Hippocampal formation (tissue), 2 donors: ENCODE measurements at regions not wholly inside any gene's neighbourhood (a gene's known extent, or its start where the extent isn't known, plus 50 kb on each side); places are given as distances from the start of the nearest gene placed in this dataset.
"Not testable (repeated sequence)": the region's sequence is repeated elsewhere in the genome, so short reads cannot be mapped to it uniquely, and the experiment has no call there.

Source experiments
- DNase-seq, 2 donors: peaks; one replicate each; lab custom pipeline; 2025; lab: John Stamatoyannopoulos, UW

DNA sequence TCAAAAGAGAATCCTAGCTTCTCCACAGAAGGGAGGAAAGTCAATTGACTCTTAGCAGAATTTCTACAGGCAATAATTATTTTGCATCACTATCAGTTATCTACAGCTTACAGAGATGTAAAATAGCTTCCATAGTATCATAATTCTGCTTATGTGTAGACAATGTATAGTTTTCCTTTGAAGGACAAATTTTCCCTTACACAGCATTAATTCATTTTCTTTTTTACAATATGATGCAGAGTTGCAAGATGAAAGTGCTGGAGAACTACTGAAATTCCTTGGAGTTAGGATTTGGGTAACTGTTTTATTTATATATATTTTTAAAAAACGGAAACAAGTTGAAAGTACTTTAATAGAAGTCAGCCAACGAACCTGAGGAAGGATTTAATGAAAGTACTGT is 111.0 kb upstream of the CPHXL start:
- no peak for DNase-seq

DNA sequence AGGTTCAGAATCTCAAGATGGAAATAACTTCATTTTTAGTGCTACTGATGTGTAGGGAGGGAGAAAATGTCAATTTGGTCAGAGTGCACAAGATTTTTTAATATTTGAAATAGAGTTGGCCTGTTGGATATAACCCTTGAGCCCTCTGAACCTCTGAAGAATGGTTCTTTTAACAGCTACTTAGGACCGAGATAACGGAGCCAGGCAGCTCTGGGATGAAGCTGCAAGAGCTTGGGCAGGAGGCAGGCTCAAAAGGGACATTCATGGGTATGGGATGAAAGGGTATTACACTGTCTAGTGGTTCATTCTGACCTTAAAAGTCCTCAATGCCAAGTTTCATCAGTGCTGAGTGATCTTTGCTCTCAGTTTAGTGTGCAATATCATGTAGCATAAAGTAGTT is 111.4 kb upstream of the CPHXL start:
- no peak for DNase-seq

DNA sequence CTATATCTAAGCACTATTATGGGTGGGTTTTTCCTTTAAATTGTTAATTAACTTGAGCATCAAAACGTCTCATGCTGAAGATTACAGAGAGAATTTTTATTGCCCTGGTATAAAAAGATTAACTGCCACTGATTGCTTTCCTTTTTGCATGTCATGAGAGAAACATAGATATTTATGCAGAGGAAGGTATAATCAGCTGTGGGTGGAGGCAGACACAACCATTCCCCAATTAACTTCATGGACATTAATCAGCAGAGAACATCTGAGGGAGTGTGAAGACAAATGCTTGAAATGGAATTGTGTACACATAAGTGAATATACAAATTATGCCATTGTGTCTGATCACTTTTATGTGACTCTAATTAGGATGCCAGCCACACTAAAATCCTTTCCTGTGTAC is 115.2 kb upstream of the CPHXL start:
- DNase-seq = no peak

GRCh38 chr16:75847172-75847571 is 120.9 kb upstream of the CPHXL start:
- no peak for DNase-seq

- no peak for DNase-seq
Measured at GRCh38 chr16:75854152-75854551, 127.9 kb upstream of the CPHXL start.

DNA sequence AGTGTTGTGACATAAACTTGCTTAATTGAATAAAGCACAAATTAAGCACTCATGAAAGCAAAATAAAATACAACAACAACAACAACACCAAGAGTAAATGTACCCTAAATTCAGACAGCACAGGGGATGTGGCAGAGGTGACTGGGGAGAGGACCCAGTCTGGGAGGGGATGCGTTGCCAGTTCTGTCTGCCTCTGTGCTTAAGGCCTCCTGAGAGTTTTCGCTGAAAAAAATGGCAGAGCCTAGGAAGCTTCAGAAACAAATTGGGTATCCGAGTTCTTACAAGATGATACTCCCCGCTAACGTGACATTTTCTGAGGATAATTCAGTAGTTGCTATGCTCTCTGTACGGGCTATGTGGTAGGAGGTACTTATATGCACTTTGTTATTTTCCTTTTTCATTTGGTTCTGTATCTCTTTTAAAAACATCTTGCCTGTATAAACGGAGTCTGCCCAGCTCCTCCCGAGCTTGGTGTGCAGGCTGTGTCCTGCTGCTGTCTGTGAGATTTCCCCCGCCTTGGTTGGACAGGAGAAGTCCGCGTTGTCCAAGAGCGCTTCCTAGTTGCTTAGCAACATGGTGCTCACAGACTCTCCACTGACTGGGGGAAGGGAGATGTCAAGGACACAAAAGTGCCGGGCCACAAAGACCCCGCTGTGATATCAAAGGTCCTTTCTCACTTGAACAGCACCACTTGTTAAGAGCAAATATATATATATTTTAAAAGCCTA is 134.2 kb upstream of the CPHXL start:
- DNase-seq = peak; percentile 73 to 75

DNA sequence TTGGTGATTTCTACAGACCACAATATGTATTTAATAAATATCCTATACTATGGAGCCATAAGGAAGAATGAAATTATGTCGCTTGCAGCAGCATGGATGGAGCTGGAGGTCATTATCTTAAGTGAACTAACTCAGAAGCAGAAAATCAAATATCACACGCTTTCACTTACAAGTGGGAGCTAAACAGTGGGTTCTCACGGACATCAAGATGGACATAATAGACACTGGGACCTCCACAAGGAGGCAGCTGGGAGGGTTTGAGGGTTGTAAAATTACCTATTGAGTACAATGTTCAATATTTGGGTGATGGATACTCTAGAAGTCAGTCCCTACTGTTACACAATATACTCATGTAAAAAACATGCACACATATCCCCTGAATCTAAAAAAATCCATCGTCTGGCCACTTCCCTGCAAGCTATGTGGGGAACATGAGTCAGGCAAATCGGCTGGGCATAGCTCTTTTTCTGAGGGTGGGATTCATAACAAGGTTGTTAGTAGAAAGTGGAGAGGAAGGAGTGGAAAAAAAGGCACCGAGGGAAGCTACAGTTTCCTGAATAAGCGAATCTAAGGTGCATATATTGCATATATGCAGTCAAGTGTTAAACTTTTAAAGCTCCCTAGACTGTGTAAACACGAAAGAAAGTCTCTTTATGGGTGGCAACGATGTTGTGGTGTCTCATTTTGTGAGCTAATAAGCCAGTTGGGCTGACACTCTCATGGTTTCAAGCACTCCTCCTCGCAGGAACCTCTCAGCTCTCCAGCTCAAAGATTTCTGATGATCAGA is 135.2 kb upstream of the CPHXL start:
- peak in 1 of 2 donors; percentile 17 for DNase-seq

- DNase-seq = no peak
Measured at GRCh38 chr16:75862098-75862386, 135.8 kb upstream of the CPHXL start.

DNA sequence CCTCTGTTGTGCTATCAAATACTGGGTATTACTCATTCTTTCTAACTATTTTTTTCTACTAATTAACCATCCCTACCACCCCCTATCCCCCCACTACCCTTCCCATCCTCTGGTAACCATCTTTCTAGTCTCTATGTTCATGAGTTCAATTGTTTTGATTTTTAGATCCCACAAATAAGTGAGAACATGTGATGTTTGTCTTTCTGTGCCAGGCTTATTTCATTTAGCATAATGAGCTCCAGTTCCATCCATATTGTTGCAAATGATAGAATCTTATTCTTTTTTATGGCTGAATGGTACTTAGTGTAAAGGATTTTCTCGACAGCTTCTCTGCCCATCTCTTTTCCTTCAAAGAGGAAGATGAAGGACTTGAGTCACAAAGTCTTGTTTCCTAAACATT is 138.0 kb upstream of the CPHXL start:
- DNase-seq = no peak

DNA sequence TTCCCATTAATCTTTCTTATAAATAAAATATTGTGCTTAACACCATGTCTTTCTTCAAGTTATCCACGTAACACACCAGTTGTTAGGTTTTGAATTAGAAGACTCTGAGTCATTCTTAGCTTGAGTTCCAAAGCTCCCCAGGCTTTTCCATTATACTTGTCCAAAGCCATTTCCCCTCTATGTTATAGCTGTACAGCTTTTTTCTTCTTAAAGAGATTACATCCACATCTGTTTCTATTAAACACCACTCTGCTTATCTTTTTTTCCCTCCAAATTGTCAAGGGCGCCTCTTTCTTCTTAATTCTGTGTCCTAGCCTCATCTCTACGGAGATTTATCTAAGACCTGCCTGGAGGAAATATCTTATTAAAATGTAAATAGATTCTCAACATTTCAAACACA is 139.4 kb upstream of the CPHXL start:
- DNase-seq = no peak

DNA sequence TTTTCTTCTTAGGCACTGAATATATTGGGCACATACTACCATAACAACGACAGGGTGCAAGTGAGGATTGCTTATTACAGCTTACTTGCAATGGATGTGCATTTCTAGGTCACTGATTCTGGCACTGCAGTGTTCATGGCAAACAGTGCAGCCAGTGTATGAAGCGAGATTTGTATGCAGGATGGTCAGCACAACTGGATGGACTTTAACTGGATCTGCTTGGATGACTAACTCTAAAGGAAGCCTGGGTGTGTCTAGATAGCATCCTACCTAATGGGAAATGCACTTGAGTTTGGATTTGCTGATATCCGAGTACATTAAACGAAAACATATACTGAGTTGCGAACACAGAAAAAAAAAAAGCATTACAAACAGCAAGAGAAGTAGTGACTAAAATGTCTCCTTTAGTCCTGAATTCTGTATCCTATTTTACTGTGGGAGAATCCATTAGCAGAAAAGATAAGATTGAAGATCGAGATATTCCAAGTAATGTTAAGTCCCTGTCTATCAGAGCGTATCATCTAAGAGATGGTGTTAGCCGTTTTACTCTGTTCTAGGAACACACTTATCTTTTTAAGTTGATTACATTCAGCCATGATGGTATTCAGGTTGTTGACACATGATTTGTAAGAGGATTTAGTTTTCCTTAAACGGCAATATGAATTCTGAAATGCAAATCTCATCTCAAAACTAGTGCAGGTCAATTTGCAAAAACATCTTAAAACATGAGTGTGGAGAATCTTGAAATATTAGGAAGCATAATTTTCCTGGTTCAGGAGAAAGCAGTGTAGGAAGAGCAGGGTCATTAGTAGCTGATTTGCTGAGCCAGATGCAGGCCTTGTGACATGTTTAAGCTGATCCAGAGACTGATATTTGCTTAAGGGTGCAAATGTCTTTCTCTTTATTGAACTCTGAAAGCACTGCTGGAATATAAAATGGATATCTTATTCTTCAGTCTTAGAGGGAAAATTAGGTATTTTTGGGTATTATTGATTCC is 142.6 kb upstream of the CPHXL start:
- DNase-seq = no peak

DNA sequence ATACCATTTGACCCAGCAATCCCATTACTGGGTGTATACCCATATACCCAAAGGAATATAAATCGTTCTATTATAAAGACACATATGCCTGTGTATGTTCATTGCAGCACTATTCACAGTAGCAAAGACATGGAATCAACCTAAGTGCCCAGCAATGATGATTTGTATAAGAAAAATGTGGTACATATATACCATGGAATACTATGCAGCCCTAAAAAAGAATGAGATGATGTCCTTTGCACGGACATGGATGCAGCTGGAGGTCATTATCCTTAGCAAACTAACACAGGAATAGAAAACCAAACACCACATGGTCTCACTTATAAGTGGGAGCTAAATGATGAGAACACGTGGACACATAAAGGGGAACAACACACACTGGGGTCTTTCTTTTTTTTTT is 155.0 kb upstream of the CPHXL start:
- not testable (repeated sequence) for DNase-seq

- DNase-seq = no peak
Measured at GRCh38 chr16:75899163-75899562, 172.9 kb upstream of the CPHXL start.

GRCh38 chr16:75908331-75909117 is 182.2 kb upstream of the CPHXL start:
- no peak for DNase-seq

- DNase-seq = no peak
Measured at GRCh38 chr16:75909746-75910145, 183.5 kb upstream of the CPHXL start.

DNA sequence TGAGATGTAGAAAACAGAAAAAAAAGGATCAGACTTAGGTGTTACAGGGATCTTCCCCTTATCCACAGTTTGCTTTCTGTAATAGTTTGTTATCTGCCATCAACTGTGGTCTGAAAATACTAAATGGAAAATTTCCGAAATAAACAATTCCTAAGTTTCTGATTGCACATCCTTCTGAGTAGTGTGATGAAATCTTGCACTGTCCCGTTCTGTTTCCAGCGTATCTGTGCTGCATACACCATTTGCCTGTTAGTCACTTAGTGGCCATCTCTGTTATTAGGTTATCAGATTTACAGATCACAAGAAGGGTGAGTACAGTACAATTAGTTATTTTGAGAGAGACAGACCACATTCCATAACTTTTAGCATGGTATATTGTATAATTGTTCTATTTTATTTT is 185.6 kb upstream of the CPHXL start:
- DNase-seq = no peak

DNA sequence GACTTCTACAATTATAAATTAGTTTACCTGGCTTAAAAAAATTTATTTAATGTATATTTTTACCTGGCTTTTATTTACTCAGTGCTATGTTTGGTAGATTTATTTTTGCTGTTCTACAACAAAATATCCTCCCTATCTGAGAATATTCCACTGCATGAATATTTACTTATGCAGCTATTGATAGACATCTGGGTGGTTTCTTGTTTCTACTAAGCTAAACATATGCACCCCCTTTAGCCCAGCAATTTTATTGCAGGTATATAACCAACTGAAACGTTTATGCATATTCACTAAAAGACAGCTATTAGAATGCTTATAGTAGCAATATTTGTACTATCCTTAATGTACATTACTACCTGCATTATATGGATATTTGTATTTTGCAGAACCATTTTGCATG is 187.7 kb upstream of the CPHXL start:
- no peak for DNase-seq

- DNase-seq = no peak
Measured at GRCh38 chr16:75916451-75916850, 190.2 kb upstream of the CPHXL start.

GRCh38 chr16:75918109-75918508 is 191.8 kb upstream of the CPHXL start:
- DNase-seq = no peak

DNA sequence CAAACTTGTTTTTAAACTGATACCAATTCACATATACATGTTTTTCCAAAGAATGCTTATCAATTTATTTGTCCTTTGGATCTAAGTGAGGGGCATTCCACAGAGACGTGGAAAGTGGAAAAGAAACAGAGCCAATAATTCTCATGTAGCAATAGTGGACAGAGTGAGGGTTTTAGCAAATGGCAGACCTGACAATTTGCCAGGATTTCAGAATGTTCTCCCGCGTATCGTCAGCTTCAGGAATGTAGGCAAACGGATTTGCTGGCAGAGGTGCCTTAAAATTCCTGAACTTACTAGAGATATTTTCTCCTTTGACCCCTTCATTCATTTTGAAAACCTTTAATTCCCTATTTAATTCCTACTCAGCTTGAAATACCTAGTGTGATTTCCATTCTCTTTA is 193.4 kb upstream of the CPHXL start:
- DNase-seq = no peak

GRCh38 chr16:75921281-75921680 is 195.0 kb upstream of the CPHXL start:
- DNase-seq = no peak

DNA sequence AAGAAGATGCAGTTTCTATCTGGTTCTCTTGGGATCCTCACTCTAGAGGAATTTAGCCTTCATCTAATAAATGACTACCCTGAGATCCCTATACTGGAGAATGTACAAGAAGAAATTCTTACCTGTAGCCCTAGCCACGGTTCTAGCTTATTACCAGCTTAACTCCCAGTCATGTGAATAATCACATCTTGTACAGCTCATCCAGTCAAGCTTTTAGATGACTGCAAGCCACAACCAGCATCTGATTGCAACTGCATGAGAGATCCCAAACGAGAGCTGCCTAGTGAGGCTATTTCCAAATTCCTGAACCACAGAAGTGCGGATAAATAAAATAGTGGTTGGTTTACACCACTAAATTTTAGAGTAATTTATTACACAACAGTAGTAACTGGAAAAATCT is 196.0 kb upstream of the CPHXL start:
- no peak for DNase-seq
